NCI-H2107 treated with DMSO at 0.1 percent for 48 hours (cell line): ENCODE measurements at regions not wholly inside any gene's neighbourhood (a gene's known extent, or its start where the extent isn't known, plus 50 kb on each side); places are given as distances from the start of the nearest gene placed in this dataset.

ENCODE experiments used
- DNase-seq: peaks from one replicate; lab custom pipeline; 2025; ENCODE audit not compliant: unreplicated experiment; lab: John Stamatoyannopoulos, UW

GRCh38 chr21:38556390-38556789 lies 58.1 kb upstream of the ERG start:
- DNase-seq: no peak

GRCh38 chr21:38561205-38561604 lies 62.9 kb upstream of the ERG start:
- no peak for DNase-seq

GRCh38 chr21:38561613-38562581 lies 63.6 kb upstream of the ERG start:
- no peak for DNase-seq

GRCh38 chr21:38567335-38567969 lies 69.2 kb upstream of the ERG start:
- no peak for DNase-seq

GRCh38 chr21:38567970-38568360 lies 69.7 kb upstream of the ERG start:
- no peak for DNase-seq

GRCh38 chr21:38569733-38570132 lies 71.5 kb upstream of the ERG start:
- DNase-seq: no peak

GRCh38 chr21:38570596-38570995 lies 72.3 kb upstream of the ERG start:
- DNase-seq: no peak

- DNase-seq: no peak
These were observed 76.8 kb upstream of the ERG start for GRCh38 chr21:38574895-38575575.

GRCh38 chr21:38577887-38578286 lies 79.6 kb upstream of the ERG start:
- DNase-seq: no peak

- no peak for DNase-seq
These were observed 92.4 kb upstream of the ERG start for GRCh38 chr21:38590449-38591217.

GRCh38 chr21:38591218-38591537 lies 92.9 kb upstream of the ERG start:
- DNase-seq: no peak

- DNase-seq: no peak
These were observed 98.2 kb upstream of the ERG start for GRCh38 chr21:38596264-38597042.

GRCh38 chr21:38597421-38597820 lies 99.1 kb upstream of the ERG start:
- no peak for DNase-seq

GRCh38 chr21:38598413-38598812 lies 100.1 kb upstream of the ERG start:
- DNase-seq: no peak

GRCh38 chr21:38599381-38599975 lies 101.2 kb upstream of the ERG start:
- no peak for DNase-seq

GRCh38 chr21:38600106-38600505 lies 101.8 kb upstream of the ERG start:
- no peak for DNase-seq

GRCh38 chr21:38605236-38605635 lies 107.0 kb upstream of the ERG start:
- DNase-seq: no peak

- no peak for DNase-seq
These were observed 111.3 kb upstream of the ERG start for GRCh38 chr21:38609580-38609979.

- no peak for DNase-seq
These were observed 112.5 kb upstream of the ERG start for GRCh38 chr21:38610623-38611251.

- DNase-seq: no peak
These were observed 113.0 kb upstream of the ERG start for GRCh38 chr21:38611277-38611676.
